ENCODE measurements at regions not wholly inside any gene's neighbourhood (a gene's known extent, or its start where the extent isn't known, plus 50 kb on each side); places are given as distances from the start of the nearest gene placed in this dataset.

- TF ChIP-seq EZH2 (IDR thresholded peaks at IDR 0.05; ENCODE audit: insufficient read depth, poor library complexity, severe bottlenecking) (no peak), EZH2phosphoT487 (IDR thresholded peaks at IDR 0.05; ENCODE audit: insufficient read depth, low read depth) (no peak)
Measured at GRCh38 chr2:8452979-8453903, 228.6 kb upstream of the ID2 start.

Measured in GM23248 (cell line).